Heart right ventricle (tissue), 16 donors: ENCODE measurements at regions not wholly inside any gene's neighbourhood (a gene's known extent, or its start where the extent isn't known, plus 50 kb on each side); places are given as distances from the start of the nearest gene placed in this dataset.

ENCODE experiments used
- ATAC-seq, 8 donors: fragments of 200-7000 bp; cut with Tn5 transposase; one replicate each; pipeline ENCODE4 v1.9.1; 2020; ENCODE audit warnings: mild to moderate bottlenecking in 8 of 8, moderate library complexity in 8 of 8, moderate number of reproducible peaks in 1 of 8
- DNase-seq, 2 donors: peaks; one replicate each; pipeline ENCODE4 v3.0.0-alpha.2; 2020
- H3K27ac ChIP-seq, 10 donors: fragments of 200-600 bp; sonication (generic) in 2 of 10; one replicate each; pipeline versions ENCODE4 v1.5.0 to v1.8.0; 2020 to 2022; ENCODE audit warnings: mild to moderate bottlenecking in 3 of 10
- H3K27me3 ChIP-seq, 7 donors: fragments of 200-600 bp; one replicate each; pipeline ENCODE4 v1.8.0; 2021 to 2022; ENCODE audit warnings: mild to moderate bottlenecking in 2 of 7
- H3K36me3 ChIP-seq, 9 donors: fragments of 200-600 bp; sonication (generic) in 1 of 9; one replicate each; pipeline versions ENCODE4 v1.5.0 to v1.8.0; 2020 to 2022; ENCODE audit warnings: mild to moderate bottlenecking in 2 of 9
- H3K4me1 ChIP-seq, 9 donors: fragments of 200-600 bp; sonication (generic) in 1 of 9; one replicate each; pipeline versions ENCODE4 v1.5.0 to v1.8.0; 2020 to 2022; ENCODE audit warnings: mild to moderate bottlenecking in 4 of 9
- H3K4me3 ChIP-seq, 10 donors: fragments of 200-600 bp; sonication (generic) in 2 of 10; one replicate each; pipeline versions ENCODE4 v1.5.0 to v1.8.0; 2020 to 2022; ENCODE audit warnings: mild to moderate bottlenecking in 7 of 10, moderate library complexity in 2 of 10
- H3K9me3 ChIP-seq, 11 donors: fragments of 200-600 bp in 10 of 11; sonication (generic) in 2 of 11; one replicate each; pipeline versions ENCODE4 v1.5.0 to v1.8.0; 2013 to 2022; ENCODE audit warnings: mild to moderate bottlenecking in 2 of 11, control low read depth in 1 of 11, moderate library complexity in 1 of 11
- WGBS, 2 donors: extraction: QIAGEN DNeasy Blood & Tissue Kit; methylation state at CpG; one replicate each; pipeline ENCODE4 v1.1.7; 2013; ENCODE audit warnings: inconsistent platforms in 1 of 2; 5-methylcytosine and 5-hydroxymethylcytosine counted together
- intact Hi-C, 10 donors: fragments of 100-400 bp; cut with DNase I; formaldehyde crosslinking; loops; one replicate each; pipeline versions ENCODE4 v1.11.1 to v1.14.2; 2022
- TF ChIP-seq, protein P1 (sequence below), 9 donors: fragments of 200-600 bp; sonication (generic) in 2 of 9; IDR thresholded peaks; one replicate each; pipeline versions ENCODE4 v1.5.0 to v1.8.0; 2021 to 2022; ENCODE audit warnings: antibody characterized with exemption in 9 of 9, mild to moderate bottlenecking in 5 of 9, moderate library complexity in 1 of 9
- donor health status: Arrhythmogenic right ventricular cardiomyopathy.
- donor health status: ischemic (EF 13 %, LVEDD 7.1; RV severe dilation, severe dysfunction).
- donor health status: healthy with polysubstance abuse.
- donor health status: DM: no; HTN: yes; CAD: no.
- donor health status: DM: no; HTN: no; CAD: no.
- donor health status: ischemic (EF 25% LVEDD 6.9; RV normal size, moderate dysfunction).
- donor health status: ischemic (EF 25% LVEDD 5.7; RV mildly dilated, moderate dysfunction).
- donor health status: healthy.
- donor health status: DM: yes; HTN: yes; CAD: no.
- donor health status: Ischemic cardiomyopathy.
- donor health status: ischemic (EF 35%, LVEDD 5.7; RV mildly dilated, moderate dysfunction).
- donor health status: nonischemic (EF 11% LVEDD 7.7; RV severe dilation, severe dysfunction).
- donor health status: DM: yes; HTN: yes; CAD: no.
- donor health status: PGD.
- donor health status: ischemic (EF 29% LVEDD 5.4; RV normal size, mild dysfunction).
- donor health status: nonischemic (EF 23%, LVEDD 6.1; RV moderate dilation, normal function).

- Histone ChIP-seq H3K36me3 (no peaks in the 10 kb centered on the region), H3K27me3 (no peaks in the 10 kb centered on the region), H3K4me3 (no peak overlapping the region), H3K4me1 (peaks cover 0 to 9% (median 0%) of the 10 kb centered on the region in 9 donors), H3K27ac (no peak overlapping the region), H3K9me3 (peaks cover 0 to 17% (median 4%) of the 10 kb centered on the region in 11 donors)
- intact Hi-C loops: no loop called here
- WGBS, 2 donors: 90% methylated on average over 5 of the region's 5 CpGs
- ATAC-seq (no peak), DNase-seq (no peak)
- TF ChIP-seq, protein P1, sequence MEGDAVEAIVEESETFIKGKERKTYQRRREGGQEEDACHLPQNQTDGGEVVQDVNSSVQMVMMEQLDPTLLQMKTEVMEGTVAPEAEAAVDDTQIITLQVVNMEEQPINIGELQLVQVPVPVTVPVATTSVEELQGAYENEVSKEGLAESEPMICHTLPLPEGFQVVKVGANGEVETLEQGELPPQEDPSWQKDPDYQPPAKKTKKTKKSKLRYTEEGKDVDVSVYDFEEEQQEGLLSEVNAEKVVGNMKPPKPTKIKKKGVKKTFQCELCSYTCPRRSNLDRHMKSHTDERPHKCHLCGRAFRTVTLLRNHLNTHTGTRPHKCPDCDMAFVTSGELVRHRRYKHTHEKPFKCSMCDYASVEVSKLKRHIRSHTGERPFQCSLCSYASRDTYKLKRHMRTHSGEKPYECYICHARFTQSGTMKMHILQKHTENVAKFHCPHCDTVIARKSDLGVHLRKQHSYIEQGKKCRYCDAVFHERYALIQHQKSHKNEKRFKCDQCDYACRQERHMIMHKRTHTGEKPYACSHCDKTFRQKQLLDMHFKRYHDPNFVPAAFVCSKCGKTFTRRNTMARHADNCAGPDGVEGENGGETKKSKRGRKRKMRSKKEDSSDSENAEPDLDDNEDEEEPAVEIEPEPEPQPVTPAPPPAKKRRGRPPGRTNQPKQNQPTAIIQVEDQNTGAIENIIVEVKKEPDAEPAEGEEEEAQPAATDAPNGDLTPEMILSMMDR (IDR thresholded peaks at IDR 0.05): no peak
These were observed 147.9 kb upstream of the SOX11 start for GRCh38 chr2:5544205-5544786.

GRCh38 chr2:5546181-5546580, 146.0 kb upstream of the SOX11 start:
- DNase-seq: no peak
- intact Hi-C loops: no loop called here
- no peak for ATAC-seq
- no peaks in the 10 kb centered on the region for H3K36me3 ChIP-seq
- TF ChIP-seq, protein P1 (IDR thresholded peaks at IDR 0.05): no peak
- H3K4me1 ChIP-seq: peaks cover 0 to 4% (median 0%) of the 10 kb centered on the region in 9 donors
- H3K9me3 ChIP-seq: peaks cover 0 to 17% (median 4%) of the 10 kb centered on the region in 11 donors
- H3K27me3 ChIP-seq: no peaks in the 10 kb centered on the region
- no peak overlapping the region for H3K27ac ChIP-seq
- no peak overlapping the region for H3K4me3 ChIP-seq
- WGBS, 2 donors: 73 to 83% methylated on average over 1 of the region's 1 CpG

DNA sequence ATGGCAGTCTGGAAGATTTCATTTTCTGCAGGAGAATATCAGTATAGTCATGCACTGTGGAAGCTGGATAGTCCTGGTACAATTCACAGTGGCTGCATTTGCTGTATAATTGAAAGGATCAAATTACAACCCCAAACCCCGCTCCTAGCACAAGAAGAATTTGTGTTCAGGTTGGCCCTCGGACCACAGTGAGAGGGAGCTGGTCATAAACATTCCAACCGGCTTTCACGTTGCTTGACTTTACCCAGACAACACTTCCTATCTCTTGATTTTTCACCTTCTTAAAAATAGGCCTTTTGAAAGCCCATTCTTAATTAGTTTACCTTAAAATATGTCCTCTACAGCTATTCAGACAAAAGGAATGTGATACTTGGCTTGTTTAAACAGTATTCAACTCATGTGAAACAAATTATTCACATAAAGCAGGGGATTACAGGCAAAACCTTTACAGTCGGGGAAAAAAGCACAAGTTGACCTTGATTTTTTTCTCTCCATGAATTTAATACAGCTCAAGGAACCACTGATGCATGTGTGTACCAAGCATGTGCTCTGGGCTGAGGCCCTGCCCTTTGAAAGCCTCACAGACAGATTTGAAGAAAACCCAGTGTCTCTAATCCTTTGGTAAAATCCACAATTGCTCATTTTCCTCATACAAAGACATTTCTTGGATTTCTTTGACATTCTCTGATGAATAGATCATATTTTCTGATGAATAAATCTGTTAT, 143.0 kb upstream of the SOX11 start:
- intact Hi-C loops: no loop called here
- peaks cover 0 to 14% (median 3%) of the 10 kb centered on the region in 11 donors for H3K9me3 ChIP-seq
- TF ChIP-seq, protein P1 (IDR thresholded peaks at IDR 0.05): no peak
- H3K27ac ChIP-seq: no peak overlapping the region
- WGBS, 2 donors: 48 to 57% methylated on average over 5 of the region's 5 CpGs
- H3K4me1 ChIP-seq: no peaks in the 10 kb centered on the region
- no peaks in the 10 kb centered on the region for H3K36me3 ChIP-seq
- no peak for DNase-seq
- H3K27me3 ChIP-seq: peaks cover 0 to 4% (median 0%) of the 10 kb centered on the region in 7 donors
- H3K4me3 ChIP-seq: no peak overlapping the region
- no peak for ATAC-seq

GRCh38 chr2:5549771-5550170, 142.4 kb upstream of the SOX11 start:
- Histone ChIP-seq H3K9me3 (peaks cover 0 to 8% (median 0%) of the 10 kb centered on the region in 11 donors), H3K4me1 (no peaks in the 10 kb centered on the region), H3K4me3 (no peak overlapping the region), H3K36me3 (no peaks in the 10 kb centered on the region), H3K27me3 (peaks cover 0 to 4% (median 0%) of the 10 kb centered on the region in 7 donors), H3K27ac (no peak overlapping the region)
- ATAC-seq (no peak), DNase-seq (no peak)
- intact Hi-C loops: no loop called here
- TF ChIP-seq, protein P1 (IDR thresholded peaks at IDR 0.05): no peak
- WGBS, 2 donors: 42 to 53% methylated on average over 2 of the region's 2 CpGs
